AML-193 (cell line): ENCODE measurements at regions not wholly inside any gene's neighbourhood (a gene's known extent, or its start where the extent isn't known, plus 50 kb on each side); places are given as distances from the start of the nearest gene placed in this dataset.
"Not testable (repeated sequence)": the region's sequence is repeated elsewhere in the genome, so short reads cannot be mapped to it uniquely, and the experiment has no call there.

ENCODE experiments used
- DNase-seq, 2 experiments: peaks; one replicate each; lab custom pipeline; 2025; lab: John Stamatoyannopoulos, UW

- not testable (repeated sequence) for DNase-seq
Observed at GRCh38 chr9:42325561-42325960, 142.1 kb downstream of the SPATA31A6 start.

- not testable (repeated sequence) for DNase-seq
Observed at GRCh38 chr9:42326482-42326881, 143.0 kb downstream of the SPATA31A6 start.

- not testable (repeated sequence) for DNase-seq
Observed at GRCh38 chr9:42335342-42335741, 151.9 kb downstream of the SPATA31A6 start.

GRCh38 chr9:42335984-42336657 is 152.7 kb downstream of the SPATA31A6 start:
- DNase-seq, result not testable (repeated sequence)

GRCh38 chr9:42338275-42338674 is 154.8 kb downstream of the SPATA31A6 start:
- not testable (repeated sequence) for DNase-seq

GRCh38 chr9:42339671-42340434 is 156.4 kb downstream of the SPATA31A6 start:
- not testable (repeated sequence) for DNase-seq

GRCh38 chr9:42340435-42340723 is 156.9 kb downstream of the SPATA31A6 start:
- not testable (repeated sequence) for DNase-seq

GRCh38 chr9:42341860-42342259 is 158.4 kb downstream of the SPATA31A6 start:
- DNase-seq, result not testable (repeated sequence)

GRCh38 chr9:42342297-42342696 is 158.8 kb downstream of the SPATA31A6 start:
- not testable (repeated sequence) for DNase-seq

- DNase-seq, result not testable (repeated sequence)
Observed at GRCh38 chr9:42344508-42344907, 161.0 kb downstream of the SPATA31A6 start.

GRCh38 chr9:42346916-42347315 is 163.5 kb downstream of the SPATA31A6 start:
- not testable (repeated sequence) for DNase-seq

- not testable (repeated sequence) for DNase-seq
Observed at GRCh38 chr9:42349181-42349580, 165.7 kb downstream of the SPATA31A6 start.

- not testable (repeated sequence) for DNase-seq
Observed at GRCh38 chr9:42350412-42350811, 167.0 kb downstream of the SPATA31A6 start.

GRCh38 chr9:42357604-42358373 is 174.3 kb downstream of the SPATA31A6 start:
- DNase-seq, result not testable (repeated sequence)

- not testable (repeated sequence) for DNase-seq
Observed at GRCh38 chr9:42358626-42359247, 175.3 kb downstream of the SPATA31A6 start.

GRCh38 chr9:42364410-42365243 is 181.2 kb downstream of the SPATA31A6 start:
- not testable (repeated sequence) for DNase-seq

GRCh38 chr9:42365244-42365945 is 181.9 kb downstream of the SPATA31A6 start:
- not testable (repeated sequence) for DNase-seq

GRCh38 chr9:42368279-42368881 is 184.9 kb downstream of the SPATA31A6 start:
- not testable (repeated sequence) for DNase-seq

GRCh38 chr9:42370172-42370571 is 186.7 kb downstream of the SPATA31A6 start:
- DNase-seq, result not testable (repeated sequence)

GRCh38 chr9:42371417-42371816 is 188.0 kb downstream of the SPATA31A6 start:
- not testable (repeated sequence) for DNase-seq
